Sigmoid colon (tissue), 4 donors: ENCODE measurements at regions not wholly inside any gene's neighbourhood (a gene's known extent, or its start where the extent isn't known, plus 50 kb on each side); places are given as distances from the start of the nearest gene placed in this dataset.

Experiments
- EP300 ChIP-seq, 4 donors: sonication (generic); formaldehyde crosslinking; IDR thresholded peaks; one replicate each; pipeline ENCODE4 v1.6.1; 2017; ENCODE audit warnings: antibody characterized with exemption in 4 of 4
- POLR2A ChIP-seq, 2 donors: fragments of 450-650 bp; IDR thresholded peaks; one replicate each; pipeline ENCODE4 v1.6.1; 2016; ENCODE audit warnings: antibody characterized with exemption in 2 of 2, mild to moderate bottlenecking in 2 of 2, moderate library complexity in 2 of 2
- POLR2AphosphoS5 ChIP-seq, 4 donors: sonication (generic); formaldehyde crosslinking; IDR thresholded peaks; one replicate each; pipeline ENCODE4 v1.6.1; 2017; ENCODE audit warnings: antibody characterized with exemption in 4 of 4
- TF ChIP-seq, protein P1 (sequence below), 4 experiments: fragments of 450-650 bp in 3 of 4; fragments of 200-600 bp in 1 of 4; IDR thresholded peaks; one replicate each; pipeline ENCODE4 v1.5.1; 2016 to 2019; ENCODE audit warnings: antibody characterized with exemption in 4 of 4, mild to moderate bottlenecking in 3 of 4, moderate library complexity in 2 of 4

DNA sequence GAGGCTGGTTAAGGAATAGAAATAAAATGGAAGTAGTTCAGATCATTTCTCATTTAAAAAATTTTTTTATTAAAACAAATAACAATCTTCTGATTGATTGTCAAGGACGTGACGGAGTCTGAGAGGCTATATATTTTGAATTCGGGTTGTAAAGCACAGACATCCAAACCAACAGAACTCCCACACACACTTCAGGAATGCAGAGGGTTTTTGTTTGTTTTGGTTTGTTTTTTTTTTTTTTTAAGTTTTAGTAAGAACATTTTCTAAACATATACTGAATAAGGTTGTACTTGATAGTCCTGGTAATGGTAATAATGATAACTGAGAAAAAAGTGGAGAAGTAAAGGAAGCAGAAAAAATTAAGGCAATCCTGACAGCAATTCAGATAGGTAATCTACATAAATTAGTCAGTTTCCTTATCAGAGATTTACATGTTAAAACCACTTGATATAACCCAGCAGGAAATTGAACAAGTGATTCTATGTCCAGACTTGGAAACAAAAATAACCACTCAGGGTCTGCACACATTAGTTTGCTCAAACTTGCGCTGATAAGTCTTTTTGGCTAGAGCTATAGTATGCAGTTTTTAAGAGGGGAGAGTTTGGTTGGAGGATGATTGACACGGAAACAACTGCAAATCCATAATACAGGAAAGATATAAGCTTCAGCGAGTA lies 51.5 kb upstream of the CTAGE1 start:
- TF ChIP-seq, protein P1, sequence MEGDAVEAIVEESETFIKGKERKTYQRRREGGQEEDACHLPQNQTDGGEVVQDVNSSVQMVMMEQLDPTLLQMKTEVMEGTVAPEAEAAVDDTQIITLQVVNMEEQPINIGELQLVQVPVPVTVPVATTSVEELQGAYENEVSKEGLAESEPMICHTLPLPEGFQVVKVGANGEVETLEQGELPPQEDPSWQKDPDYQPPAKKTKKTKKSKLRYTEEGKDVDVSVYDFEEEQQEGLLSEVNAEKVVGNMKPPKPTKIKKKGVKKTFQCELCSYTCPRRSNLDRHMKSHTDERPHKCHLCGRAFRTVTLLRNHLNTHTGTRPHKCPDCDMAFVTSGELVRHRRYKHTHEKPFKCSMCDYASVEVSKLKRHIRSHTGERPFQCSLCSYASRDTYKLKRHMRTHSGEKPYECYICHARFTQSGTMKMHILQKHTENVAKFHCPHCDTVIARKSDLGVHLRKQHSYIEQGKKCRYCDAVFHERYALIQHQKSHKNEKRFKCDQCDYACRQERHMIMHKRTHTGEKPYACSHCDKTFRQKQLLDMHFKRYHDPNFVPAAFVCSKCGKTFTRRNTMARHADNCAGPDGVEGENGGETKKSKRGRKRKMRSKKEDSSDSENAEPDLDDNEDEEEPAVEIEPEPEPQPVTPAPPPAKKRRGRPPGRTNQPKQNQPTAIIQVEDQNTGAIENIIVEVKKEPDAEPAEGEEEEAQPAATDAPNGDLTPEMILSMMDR (IDR thresholded peaks at IDR 0.05), result no peak
- no peak for TF ChIP-seq POLR2A (IDR thresholded peaks at IDR 0.05)
- no peak for TF ChIP-seq POLR2AphosphoS5 (IDR thresholded peaks at IDR 0.05)
- no peak for TF ChIP-seq EP300 (IDR thresholded peaks at IDR 0.05)
